ENCODE measurements at regions not wholly inside any gene's neighbourhood (a gene's known extent, or its start where the extent isn't known, plus 50 kb on each side); places are given as distances from the start of the nearest gene placed in this dataset.

GRCh38 chr1:55831759-55832158 is 616.6 kb upstream of the USP24 start:
- Histone ChIP-seq H2BK15ac (ENCODE audit: low read length) (no peak overlapping the region), H4K20me1 (replicated peaks in 1 of 2; ENCODE audit: control insufficient read depth in 1 of 2, insufficient read depth in 2 of 2, low read length in 2 of 2) (no peaks in the 10 kb centered on the region), H3K27me3 (replicated peaks in 1 of 4; ENCODE audit: control insufficient read depth in 3 of 4, extremely low read depth in 1 of 4, insufficient read depth in 3 of 4, low read length in 3 of 4) (no peaks in the 10 kb centered on the region), H2BK5ac (ENCODE audit: low read depth, low read length) (no peak overlapping the region), H3K23ac (ENCODE audit: insufficient read length) (no peak overlapping the region), H4K8ac (ENCODE audit: extremely low read depth, insufficient read depth, low read length) (no peak overlapping the region), H4K91ac (replicated peaks; ENCODE audit: insufficient read length, low read length) (no peak overlapping the region), H3K27ac (ENCODE audit: low read depth, low read length) (no peak overlapping the region), H2BK20ac (ENCODE audit: low read length) (no peak overlapping the region), H3K79me1 (ENCODE audit: low read depth, low read length) (no peaks in the 10 kb centered on the region), H2AFZ (ENCODE audit: low read length) (no peak overlapping the region), H4K5ac (ENCODE audit: insufficient read length, low read depth, low read length) (no peak overlapping the region), H3K4me3 (ENCODE audit: extremely low read depth in 1 of 4, insufficient read depth in 2 of 4, low read depth in 3 of 4, low read length in 4 of 4) (no peak overlapping the region), H3K9me3 (ENCODE audit: insufficient read depth in 2 of 2, low read depth in 1 of 2, low read length in 1 of 2) (no peaks in the 10 kb centered on the region), H3K4ac (replicated peaks; ENCODE audit: insufficient read length, low read depth, low read length) (no peak overlapping the region), H3K36me3 (ENCODE audit: control insufficient read depth in 2 of 4, insufficient read depth in 4 of 4, low read length in 3 of 4) (no peaks in the 10 kb centered on the region), H3K23me2 (ENCODE audit: low read depth, low read length) (no peaks in the 10 kb centered on the region), H2BK12ac (ENCODE audit: low read depth, low read length) (no peak overlapping the region), H3K4me2 (ENCODE audit: insufficient read depth in 1 of 2, low read depth in 2 of 2, low read length in 2 of 2) (no peak overlapping the region), H3K4me1 (replicated peaks in 1 of 4; ENCODE audit: control insufficient read depth in 3 of 4, insufficient read depth in 4 of 4, low read length in 3 of 4) (no peaks in the 10 kb centered on the region; a peak in 1 of 7 replicates), H2BK120ac (replicated peaks; ENCODE audit: low read depth, low read length) (no peak overlapping the region), H3K9ac (replicated peaks in 1 of 4; ENCODE audit: extremely low read depth in 1 of 4, low read depth in 3 of 4, low read length in 3 of 4) (no peak overlapping the region), H3K14ac (ENCODE audit: insufficient read length) (no peak overlapping the region), H3K18ac (ENCODE audit: extremely low read depth, low read length) (no peak overlapping the region), H3K56ac (replicated peaks; ENCODE audit: insufficient read length, low read depth, low read length) (no peak overlapping the region), H2AK5ac (ENCODE audit: low read depth, low read length) (no peak overlapping the region), H3K79me2 (ENCODE audit: control insufficient read depth in 1 of 2, insufficient read depth in 2 of 2, low read length in 2 of 2) (no peaks in the 10 kb centered on the region)
- WGBS, 2 experiments (ENCODE audit: extremely low coverage in 1 of 2, insufficient coverage in 1 of 2, insufficient read length in 1 of 2, insufficient replicate concordance in 2 of 2, low coverage in 1 of 2, low lambda C conversion rate in 2 of 2, missing lambda C conversion rate in 1 of 2), result 91% methylated on average over 3 of the region's 3 CpGs; no CpG with 5 or more reads in 1 of the 2 experiments
- FAIRE-seq (no peak), DNase-seq (ENCODE audit: low read depth in 1 of 2, low spot score in 2 of 2) (no peak)
- ChIA-PET CTCF (ENCODE audit: partially characterized antibody) (no interaction called here), POLR2A (ENCODE audit: partially characterized antibody) (no interaction called here)
- TF ChIP-seq RFX5 (IDR thresholded peaks at IDR 0.05; ENCODE audit: borderline replicate concordance, low read depth, low read length) (no peak), HDAC2 (IDR thresholded peaks at IDR 0.05; ENCODE audit: borderline replicate concordance in 1 of 2, low read depth in 2 of 2, low read length in 2 of 2) (no peak), SIX5 (IDR thresholded peaks at IDR 0.05; ENCODE audit: low read depth, low read length) (no peak), SP2 (IDR thresholded peaks at IDR 0.05; ENCODE audit: low read length) (no peak), EGR1 (IDR thresholded peaks at IDR 0.05; ENCODE audit: borderline replicate concordance, low read depth, low read length) (no peak), RXRA (IDR thresholded peaks at IDR 0.05; ENCODE audit: insufficient read depth, low read depth, low read length) (no peak), GTF2F1 (IDR thresholded peaks at IDR 0.05; ENCODE audit: borderline replicate concordance, low read depth, low read length) (no peak), RAD21 (IDR thresholded peaks at IDR 0.05 in 1 of 2, conservative IDR thresholded peaks at IDR 0.05 in 1 of 2; ENCODE audit: low read depth in 2 of 2, low read length in 2 of 2) (no peak), SRF (IDR thresholded peaks at IDR 0.05; ENCODE audit: low read depth, low read length) (no peak), SP4 (IDR thresholded peaks at IDR 0.05; ENCODE audit: low read length) (no peak), CEBPB (IDR thresholded peaks at IDR 0.05; ENCODE audit: low read depth, low read length) (no peak), CHD2 (IDR thresholded peaks at IDR 0.05; ENCODE audit: low read length) (no peak), NRF1 (IDR thresholded peaks at IDR 0.05; ENCODE audit: low read depth, low read length) (no peak), SIN3A (conservative IDR thresholded peaks at IDR 0.05 in 1 of 2, IDR thresholded peaks at IDR 0.05 in 1 of 2; ENCODE audit: low read depth in 1 of 2, low read length in 2 of 2) (no peak), SUZ12 (IDR thresholded peaks at IDR 0.05; ENCODE audit: low read length) (no peak)
